ENCODE measurements at regions not wholly inside any gene's neighbourhood (a gene's known extent, or its start where the extent isn't known, plus 50 kb on each side); places are given as distances from the start of the nearest gene placed in this dataset.

GRCh38 chrX:8244301-8244700 is 73.2 kb upstream of the VCX2 start:
- no peak for TF ChIP-seq POLR2A (IDR thresholded peaks at IDR 0.05; ENCODE audit: low read length)
- no peak for TF ChIP-seq GATA1 (IDR thresholded peaks at IDR 0.05; ENCODE audit: low read depth, low read length)

All from erythroblast (primary cell).